IPS DF 6.9 (cell line): ENCODE measurements at regions not wholly inside any gene's neighbourhood (a gene's known extent, or its start where the extent isn't known, plus 50 kb on each side); places are given as distances from the start of the nearest gene placed in this dataset.

ENCODE experiments used
- DNase-seq: peaks from one replicate; pipeline ENCODE4 v3.0.0-alpha.2; 2013; ENCODE audit warnings: low read depth, low spot score
- H3K27ac ChIP-seq: one replicate; pipeline ENCODE4 v1.5.1; 2013; ENCODE audit warnings: low read length, control low read depth
- H3K27me3 ChIP-seq: 2 replicates; pipeline ENCODE4 v1.6.1; 2013; ENCODE audit warnings: mild to moderate bottlenecking, low read length; ENCODE audit not compliant: control insufficient read depth, insufficient read depth
- H3K36me3 ChIP-seq: 2 replicates; pipeline ENCODE4 v1.6.1; 2013; ENCODE audit warnings: low read length; ENCODE audit not compliant: control insufficient read depth, insufficient read depth
- H3K4me1 ChIP-seq: 2 replicates; pipeline ENCODE4 v1.6.1; 2013; ENCODE audit warnings: low read length; ENCODE audit not compliant: control insufficient read depth, insufficient read depth
- H3K4me3 ChIP-seq: 2 replicates; pipeline ENCODE4 v1.5.1; 2013; ENCODE audit warnings: mild to moderate bottlenecking, low read length
- H3K9me3 ChIP-seq: 2 replicates; pipeline ENCODE4 v1.6.1; 2013; ENCODE audit warnings: low read length, inconsistent platforms; ENCODE audit not compliant: control insufficient read depth, insufficient read depth
- WGBS: extraction: QIAGEN DNeasy Blood & Tissue Kit; methylation state at CpG from one replicate; pipeline ENCODE4 v1.1.7; 2013; ENCODE audit warnings: mixed read lengths, missing lambda C conversion rate; ENCODE audit not compliant: insufficient read length, insufficient coverage; 5-methylcytosine and 5-hydroxymethylcytosine counted together

DNA sequence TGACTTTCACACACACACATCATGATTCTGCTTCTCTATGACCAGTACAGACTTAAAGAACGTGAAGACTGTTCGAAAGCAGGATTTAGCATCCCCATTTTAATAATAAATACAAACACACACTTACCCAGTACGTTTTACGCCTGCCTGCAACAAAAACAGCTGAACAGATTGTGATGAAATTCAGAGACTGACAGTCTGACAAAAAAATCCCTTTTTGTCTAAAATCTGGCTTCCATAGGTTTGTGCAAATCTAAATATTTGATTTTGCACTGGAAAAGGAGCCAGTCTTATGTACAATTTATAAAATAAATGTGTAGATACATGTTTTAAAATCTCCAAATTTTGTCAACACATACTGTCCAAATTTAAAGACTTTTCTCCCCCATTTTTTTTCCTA lies 630.7 kb downstream of the ZEB2 start:
- Histone ChIP-seq H3K4me3 (no peak overlapping the region), H3K27me3 (peaks cover 5% of the 10 kb centered on the region; the same call in 1 of the 2 replicates), H3K36me3 (no peaks in the 10 kb centered on the region), H3K4me1 (no peaks in the 10 kb centered on the region; the same call in 1 of the 2 replicates), H3K27ac (no peak overlapping the region), H3K9me3 (no peaks in the 10 kb centered on the region)
- WGBS = no CpG with 5 or more reads among the region's 4 CpGs
- no peak for DNase-seq

DNA sequence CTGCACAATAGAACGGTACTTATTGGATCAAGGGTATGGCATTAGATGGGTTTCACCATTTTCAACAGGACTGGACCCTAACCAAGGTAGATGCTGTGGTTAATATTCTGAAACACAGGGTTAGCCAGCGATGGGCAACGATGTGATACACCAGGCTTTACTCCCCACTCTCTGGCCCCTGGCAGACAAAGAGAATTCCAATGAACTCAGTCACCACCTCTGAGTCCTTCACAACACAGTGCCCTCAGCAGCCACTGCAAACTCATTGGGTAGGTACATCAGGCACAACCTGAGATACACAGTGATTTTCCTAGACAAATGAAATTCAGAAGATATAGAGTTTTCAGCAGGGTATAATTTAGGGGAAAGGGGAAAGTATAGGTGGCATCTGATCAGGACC lies 634.5 kb downstream of the ZEB2 start:
- H3K27ac ChIP-seq = no peak overlapping the region
- H3K36me3 ChIP-seq = no peaks in the 10 kb centered on the region
- no peak for DNase-seq
- H3K9me3 ChIP-seq = no peaks in the 10 kb centered on the region
- no peak overlapping the region for H3K4me3 ChIP-seq
- H3K27me3 ChIP-seq = no peaks in the 10 kb centered on the region; the same call in 1 of the 2 replicates
- H3K4me1 ChIP-seq = no peaks in the 10 kb centered on the region
- no CpG with 5 or more reads among the region's 3 CpGs for WGBS

DNA sequence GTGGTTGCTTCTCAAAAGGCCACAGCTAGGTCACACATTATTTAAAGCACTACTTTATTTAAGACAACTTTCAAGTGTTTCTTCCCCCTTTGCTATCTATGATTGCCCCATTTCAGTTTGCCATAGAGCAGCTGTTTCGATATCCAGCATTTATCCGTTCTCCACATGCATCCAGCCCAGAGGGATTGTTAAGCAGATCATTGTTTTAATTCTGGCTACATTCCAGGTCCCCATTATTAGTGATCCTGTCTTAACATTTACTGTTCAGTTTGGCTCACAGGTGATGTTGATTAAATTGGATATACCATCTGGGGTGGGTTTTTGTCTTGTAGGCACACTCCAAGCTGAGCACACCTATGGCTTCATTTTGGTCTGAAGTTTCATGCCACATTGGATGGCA lies 638.7 kb downstream of the ZEB2 start:
- Histone ChIP-seq H3K4me1 (no peaks in the 10 kb centered on the region), H3K4me3 (no peak overlapping the region), H3K27ac (no peak overlapping the region), H3K27me3 (no peaks in the 10 kb centered on the region), H3K36me3 (no peaks in the 10 kb centered on the region), H3K9me3 (no peaks in the 10 kb centered on the region)
- DNase-seq = no peak
- no CpG with 5 or more reads among the region's 2 CpGs for WGBS

DNA sequence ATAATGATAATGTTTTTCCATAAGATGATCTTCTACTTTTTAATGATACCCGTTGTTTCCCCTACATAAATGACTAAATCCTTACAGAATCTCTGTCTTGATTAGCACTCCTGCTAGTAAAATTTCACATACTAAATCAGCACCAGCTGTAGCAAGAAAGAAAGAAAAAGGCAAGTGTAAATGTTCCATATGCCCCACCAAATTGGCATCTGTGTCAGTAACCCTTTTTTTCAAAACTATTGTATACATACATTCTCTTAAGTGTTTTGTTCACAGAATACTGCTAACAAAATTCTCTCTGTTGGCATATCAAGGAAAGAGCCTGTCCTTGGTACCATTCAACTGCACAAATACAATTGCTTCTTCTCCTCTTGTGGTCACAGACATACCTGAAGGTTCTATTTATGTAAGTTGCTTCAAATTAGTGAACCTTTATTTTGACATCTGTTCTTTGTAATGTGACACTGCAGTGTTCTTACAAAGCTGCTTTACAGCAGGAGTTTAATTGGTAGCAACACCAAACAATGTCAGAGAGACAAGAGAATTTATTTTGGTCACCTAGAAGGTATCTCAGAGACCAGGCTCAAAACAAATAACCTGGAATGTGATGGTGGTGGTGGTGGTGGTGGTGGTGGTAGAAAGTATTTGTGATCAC lies 641.9 kb downstream of the ZEB2 start:
- H3K27ac ChIP-seq = no peak overlapping the region
- no CpG with 5 or more reads among the region's 1 CpG for whole genome bisulfite sequencing
- DNase-seq = no peak
- H3K9me3 ChIP-seq = no peaks in the 10 kb centered on the region
- no peak overlapping the region for H3K4me3 ChIP-seq
- no peaks in the 10 kb centered on the region for H3K27me3 ChIP-seq
- no peaks in the 10 kb centered on the region for H3K4me1 ChIP-seq
- no peaks in the 10 kb centered on the region for H3K36me3 ChIP-seq

DNA sequence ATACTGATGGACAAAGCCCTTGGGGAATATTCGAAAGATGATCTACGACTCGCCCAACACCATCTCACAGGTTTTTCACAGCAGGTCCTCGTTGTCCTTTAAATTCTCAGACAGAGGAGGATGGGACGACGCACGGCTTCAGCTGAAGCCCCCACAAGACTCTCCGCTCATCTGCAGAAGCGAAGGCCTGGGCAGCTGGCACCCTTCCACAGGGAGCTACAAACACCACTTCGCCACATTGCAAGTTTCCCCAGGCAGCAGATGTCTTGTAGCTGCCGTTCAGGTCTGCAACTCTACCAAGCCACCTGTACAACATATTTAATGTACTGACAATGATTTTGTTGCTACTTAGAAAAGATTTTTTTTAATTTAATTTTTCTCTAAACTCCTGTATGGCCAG lies 642.9 kb downstream of the ZEB2 start:
- no CpG with 5 or more reads among the region's 11 CpGs for WGBS
- no peaks in the 10 kb centered on the region for H3K27me3 ChIP-seq
- H3K36me3 ChIP-seq = no peaks in the 10 kb centered on the region
- no peaks in the 10 kb centered on the region for H3K9me3 ChIP-seq
- H3K4me1 ChIP-seq = no peaks in the 10 kb centered on the region
- no peak for DNase-seq
- no peak overlapping the region for H3K4me3 ChIP-seq
- H3K27ac ChIP-seq = no peak overlapping the region

DNA sequence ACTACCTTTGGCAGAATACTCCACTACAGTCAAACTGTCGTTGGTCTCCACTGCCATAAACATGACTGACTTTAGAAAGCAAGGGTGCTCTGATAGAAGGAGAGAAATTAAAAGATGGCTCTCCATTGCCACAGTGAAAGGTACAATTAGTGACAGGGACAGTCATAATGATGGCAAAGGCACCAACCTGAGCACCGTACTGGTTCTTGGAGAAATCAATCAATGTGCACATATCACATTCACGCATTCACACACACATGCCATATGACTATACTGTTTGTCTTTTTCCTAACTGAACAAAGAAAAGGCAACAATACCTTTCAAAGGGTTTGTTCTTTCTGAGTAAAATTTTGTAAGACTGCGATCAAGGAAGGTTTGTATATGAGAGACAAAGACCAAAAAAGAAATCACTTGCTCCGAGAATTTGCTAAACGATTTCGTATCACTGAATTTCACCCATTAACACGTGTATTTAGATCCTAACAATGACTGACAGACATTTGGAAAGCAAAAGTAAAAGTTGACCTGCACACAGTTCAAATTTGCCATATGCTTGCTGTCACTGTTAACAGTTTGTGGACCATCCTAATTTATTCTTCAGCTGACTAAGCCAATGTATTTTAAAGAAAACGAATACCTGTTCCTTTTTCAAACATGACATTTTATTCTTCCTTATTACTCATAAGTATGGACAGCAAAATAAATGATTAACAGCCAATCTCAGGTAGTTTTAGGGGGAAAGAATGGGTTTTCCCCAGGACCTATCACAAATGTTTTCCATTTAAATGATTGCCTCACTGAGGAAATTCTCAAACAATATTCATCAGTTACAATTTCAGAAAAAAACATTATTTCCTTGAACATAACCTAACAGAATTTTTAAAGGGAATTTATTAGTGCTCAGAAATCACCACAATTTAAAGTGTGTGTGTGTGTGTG lies 644.4 kb downstream of the ZEB2 start:
- no peaks in the 10 kb centered on the region for H3K27me3 ChIP-seq
- no peak overlapping the region for H3K27ac ChIP-seq
- H3K9me3 ChIP-seq = no peaks in the 10 kb centered on the region
- H3K4me3 ChIP-seq = no peak overlapping the region
- H3K36me3 ChIP-seq = no peaks in the 10 kb centered on the region
- DNase-seq = no peak
- WGBS = no CpG with 5 or more reads among the region's 9 CpGs
- no peaks in the 10 kb centered on the region for H3K4me1 ChIP-seq

DNA sequence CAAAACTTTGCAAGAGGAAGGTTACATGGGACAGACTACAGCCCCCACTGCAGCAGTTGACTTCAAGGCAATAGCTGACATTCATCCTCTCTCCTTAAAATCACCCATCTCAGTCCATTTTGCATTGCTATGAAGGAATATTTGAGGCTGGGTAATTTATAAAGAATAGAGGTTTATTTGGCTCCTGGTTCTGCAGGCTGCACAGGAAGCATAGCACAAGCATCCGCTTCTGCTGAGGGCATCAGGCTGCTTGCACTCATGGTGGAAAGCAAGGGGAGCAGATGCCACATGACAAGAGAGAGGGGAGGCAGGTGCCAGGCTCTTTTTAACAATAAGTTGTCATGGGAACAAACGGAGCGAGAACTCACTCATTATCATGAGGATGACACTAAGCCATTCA lies 646.0 kb downstream of the ZEB2 start:
- no peaks in the 10 kb centered on the region for H3K27me3 ChIP-seq
- no peaks in the 10 kb centered on the region for H3K4me1 ChIP-seq
- no peaks in the 10 kb centered on the region for H3K36me3 ChIP-seq
- no peaks in the 10 kb centered on the region for H3K9me3 ChIP-seq
- H3K4me3 ChIP-seq = no peak overlapping the region
- no CpG with 5 or more reads among the region's 3 CpGs for WGBS
- H3K27ac ChIP-seq = no peak overlapping the region
- DNase-seq = no peak

DNA sequence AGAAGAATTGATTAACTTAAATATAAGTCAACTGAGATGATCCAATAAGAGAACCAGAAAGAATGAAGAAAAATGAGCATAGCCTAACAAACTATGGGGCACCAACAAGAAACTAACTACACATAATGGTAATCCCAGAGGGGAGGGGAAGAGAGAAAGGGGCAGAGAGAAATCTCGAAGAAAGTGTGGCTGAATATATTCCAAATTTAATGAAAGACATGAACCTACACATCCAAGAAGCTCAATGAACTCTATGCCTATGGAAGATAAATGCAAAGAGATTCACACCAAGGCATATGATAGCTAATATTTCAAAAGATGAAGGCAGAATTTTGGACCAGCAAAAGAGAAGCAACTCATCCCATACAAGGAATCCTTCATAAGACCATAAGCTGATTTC lies 649.2 kb downstream of the ZEB2 start:
- Histone ChIP-seq H3K4me3 (no peak overlapping the region), H3K36me3 (no peaks in the 10 kb centered on the region), H3K27ac (no peak overlapping the region), H3K9me3 (no peaks in the 10 kb centered on the region), H3K4me1 (no peaks in the 10 kb centered on the region), H3K27me3 (no peaks in the 10 kb centered on the region)
- no CpG with 5 or more reads among the region's 1 CpG for WGBS
- no peak for DNase-seq

DNA sequence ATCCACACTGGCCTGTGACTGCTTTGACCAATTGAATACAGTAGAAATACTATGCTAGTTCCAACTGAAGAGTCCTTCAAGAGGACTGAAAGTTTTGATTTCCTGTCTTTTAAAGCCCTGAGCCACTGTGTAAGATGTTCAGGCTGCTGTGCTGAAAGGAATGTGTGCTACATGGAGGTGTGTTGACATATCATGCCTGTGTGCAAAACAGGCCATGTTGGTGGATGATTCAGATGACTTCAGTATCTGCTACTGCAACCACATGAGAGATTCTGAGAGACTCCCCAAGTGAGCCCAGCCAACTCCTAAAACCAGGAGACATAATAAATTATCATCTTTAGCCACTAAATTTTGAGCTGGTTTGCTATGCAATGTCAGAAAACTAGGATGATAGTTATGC lies 662.9 kb downstream of the ZEB2 start:
- Histone ChIP-seq H3K4me3 (no peak overlapping the region), H3K27me3 (no peaks in the 10 kb centered on the region), H3K4me1 (no peaks in the 10 kb centered on the region), H3K9me3 (no peaks in the 10 kb centered on the region), H3K36me3 (no peaks in the 10 kb centered on the region), H3K27ac (no peak overlapping the region)
- no peak for DNase-seq

DNA sequence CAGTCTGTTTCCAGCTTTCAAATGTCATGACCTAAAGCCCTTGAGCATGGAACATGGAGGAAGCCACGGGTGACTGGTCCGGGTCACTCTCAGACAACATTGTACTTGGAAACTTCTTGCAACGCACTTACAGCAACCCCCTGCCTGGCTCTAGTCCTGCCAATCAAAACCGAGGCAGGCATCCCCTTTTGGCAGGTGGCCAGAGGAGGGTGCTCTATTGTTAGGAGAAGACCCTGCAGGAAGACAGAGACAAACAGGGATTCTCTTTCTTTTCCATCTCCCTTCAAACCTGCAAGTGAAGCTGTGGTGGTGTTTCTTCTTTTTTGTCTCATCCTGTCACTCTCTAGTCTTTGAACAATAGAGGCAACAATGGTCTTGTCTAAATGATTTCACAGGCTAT lies 667.2 kb downstream of the ZEB2 start:
- WGBS = no CpG with 5 or more reads among the region's 4 CpGs

More for the DNA sequence above, 667.2 kb downstream of the ZEB2 start:
- no peaks in the 10 kb centered on the region for H3K36me3 ChIP-seq
- no peak overlapping the region for H3K27ac ChIP-seq
- DNase-seq = peak; percentile 5
- no peaks in the 10 kb centered on the region for H3K27me3 ChIP-seq
- H3K4me3 ChIP-seq = no peak overlapping the region
- no peaks in the 10 kb centered on the region for H3K9me3 ChIP-seq
- no peaks in the 10 kb centered on the region for H3K4me1 ChIP-seq
